AG04449 (cell line): ENCODE measurements at regions not wholly inside any gene's neighbourhood (a gene's known extent, or its start where the extent isn't known, plus 50 kb on each side); places are given as distances from the start of the nearest gene placed in this dataset.

Experiments
- CTCF ChIA-PET: fragments of 350-600 bp; formaldehyde crosslinking; extraction: SDS; loops from one replicate; lab custom pipeline; 2021; ENCODE audit warnings: antibody characterized with exemption; lab: Yijun Ruan, JAX
- POLR2A ChIA-PET: fragments of 400-600, 350-600 bp; formaldehyde crosslinking; extraction: SDS; loops from one replicate; lab custom pipeline; 2020; ENCODE audit warnings: antibody characterized with exemption, inconsistent platforms; lab: Yijun Ruan, JAX
- DNase-seq: peaks from one replicate; pipeline ENCODE4 v3.0.0-alpha.2; 2010; ENCODE audit warnings: low read depth, low spot score
- H3K4me3 ChIP-seq: 2 replicates; pipeline ENCODE4 v1.5.1; 2011; ENCODE audit warnings: low read depth, mild to moderate bottlenecking, control low read depth, low read length
- CTCF ChIP-seq: IDR thresholded peaks from one replicate; pipeline ENCODE4 v1.5.1; 2011; ENCODE audit warnings: mild to moderate bottlenecking, moderate library complexity, low read length, control low read depth, inconsistent platforms; ENCODE audit not compliant: insufficient read depth; ENCODE audit errors: missing control alignments

- ChIA-PET CTCF (no interaction called here), POLR2A (no interaction called here)
- H3K4me3 ChIP-seq = no peak overlapping the region
- no peak for DNase-seq
- TF ChIP-seq CTCF = no peak
Measured at GRCh38 chr7:86965727-86966120, 93.7 kb downstream of the ELAPOR2 start.

- ChIA-PET POLR2A (no interaction called here), CTCF (interaction anchor here (1.8 kb wide), 1 partner anchor 37 kb away, joined by 4 read pairs; no protein-coding TSS in a partner anchor)
- H3K4me3 ChIP-seq = no peak overlapping the region
- no peak for DNase-seq
- no peak for TF ChIP-seq CTCF
Measured at GRCh38 chr7:86964973-86965726, 94.3 kb downstream of the ELAPOR2 start.

GRCh38 chr7:86963599-86964230 is 95.7 kb downstream of the ELAPOR2 start:
- CTCF ChIA-PET = interaction anchor here (0.8 to 1.8 kb wide), 2 partner anchors 15 to 35 kb away, joined by 4 read pairs; no protein-coding TSS in a partner anchor

GRCh38 chr7:86962623-86963022 is 96.8 kb downstream of the ELAPOR2 start:
- ChIA-PET POLR2A (no interaction called here), CTCF (no interaction called here)
- TF ChIP-seq CTCF = no peak
- no peak overlapping the region for H3K4me3 ChIP-seq
- DNase-seq = no peak

More at GRCh38 chr7:86963599-86964230, 95.7 kb downstream of the ELAPOR2 start:
- DNase-seq = no peak
- TF ChIP-seq CTCF = no peak
- POLR2A ChIA-PET = interaction anchor here (1.0 kb wide), 1 partner anchor 188 kb away, joined by 5 read pairs; the partner anchor contains the start of gene DMTF1
- no peak overlapping the region for H3K4me3 ChIP-seq

- H3K4me3 ChIP-seq = no peak overlapping the region
- DNase-seq = no peak
- TF ChIP-seq CTCF = no peak
- ChIA-PET CTCF (no interaction called here), POLR2A (no interaction called here)
Measured at GRCh38 chr7:86961686-86962085, 97.8 kb downstream of the ELAPOR2 start.

- DNase-seq = no peak
- CTCF ChIA-PET = interaction anchor here (1.0 kb wide), 1 partner anchor 17 kb away, joined by 3 read pairs; no protein-coding TSS in a partner anchor
- TF ChIP-seq CTCF = no peak
- H3K4me3 ChIP-seq = no peak overlapping the region
- POLR2A ChIA-PET = no interaction called here
Measured at GRCh38 chr7:86958380-86958779, 101.1 kb downstream of the ELAPOR2 start.
